HEK293 (cell line): ENCODE measurements at regions not wholly inside any gene's neighbourhood (a gene's known extent, or its start where the extent isn't known, plus 50 kb on each side); places are given as distances from the start of the nearest gene placed in this dataset.

Experiments used
- CTCF ChIA-PET: fragments of 350-600 bp; formaldehyde crosslinking; extraction: SDS; loops from one replicate; lab custom pipeline; 2021; ENCODE audit warnings: antibody characterized with exemption; lab: Yijun Ruan, JAX
- POLR2A ChIA-PET: fragments of 300-600 bp; formaldehyde crosslinking; extraction: SDS; loops from one replicate; lab custom pipeline; 2020; ENCODE audit warnings: antibody characterized with exemption, inconsistent platforms; lab: Yijun Ruan, JAX
- H3K27ac ChIP-seq: fragments of 200-500 bp; sonication (Bioruptor generic); 2 replicates; pipeline ENCODE4 v1.5.1; 2014; ENCODE audit warnings: low read depth, low read length, control low read depth, inconsistent platforms; ENCODE audit errors: extremely low read depth
- H3K36me3 ChIP-seq, 2 experiments: fragments of 200-500 bp in 1 of 2; sonication (Bioruptor generic) in 1 of 2; 1 replicate in 1 of 2; 2 replicates in 1 of 2; pipeline ENCODE4 v1.5.1; 2014 to 2017; ENCODE audit warnings: inconsistent platforms in 2 of 2, low read length in 2 of 2; ENCODE audit not compliant: control insufficient read depth in 2 of 2, insufficient read depth in 1 of 2
- H3K4me1 ChIP-seq: fragments of 200-500 bp; sonication (Bioruptor generic); 2 replicates; pipeline ENCODE4 v1.5.1; 2014; ENCODE audit warnings: mild to moderate bottlenecking, low read length, inconsistent platforms; ENCODE audit not compliant: control insufficient read depth, insufficient read depth
- H3K4me3 ChIP-seq: 2 replicates; pipeline ENCODE4 v1.5.1; 2011; ENCODE audit warnings: low read depth, mild to moderate bottlenecking, control low read depth, low read length, moderate library complexity
- H3K9me3 ChIP-seq: fragments of 200-500 bp; sonication (Bioruptor generic); 2 replicates; pipeline ENCODE4 v1.5.1; 2014; ENCODE audit warnings: low read depth, low read length, inconsistent platforms; ENCODE audit not compliant: control insufficient read depth, insufficient read depth
- EGR2 ChIP-seq: fragments of 450-650 bp; formaldehyde crosslinking; IDR thresholded peaks from 2 replicates; pipeline ENCODE4 v1.5.1; 2016; ENCODE audit warnings: low read depth, missing biosample characterization, missing genetic modification characterization
- GLIS1 ChIP-seq: fragments of 450-650 bp; formaldehyde crosslinking; IDR thresholded peaks from 2 replicates; pipeline ENCODE4 v1.5.1; 2016; ENCODE audit warnings: missing biosample characterization, missing genetic modification characterization
- KLF1 ChIP-seq: fragments of 450-650 bp; formaldehyde crosslinking; IDR thresholded peaks from 2 replicates; pipeline ENCODE4 v1.5.1; 2016; ENCODE audit warnings: missing biosample characterization, missing genetic modification characterization
- KLF16 ChIP-seq: fragments of 450-650 bp; formaldehyde crosslinking; IDR thresholded peaks from 2 replicates; pipeline ENCODE4 v1.5.1; 2017; ENCODE audit warnings: missing biosample characterization, missing genetic modification characterization
- MZF1 ChIP-seq: fragments of 450-650 bp; formaldehyde crosslinking; IDR thresholded peaks from 2 replicates; pipeline ENCODE4 v1.5.1; 2017; ENCODE audit warnings: missing biosample characterization, missing genetic modification characterization, borderline replicate concordance
- TRIM28 ChIP-seq: IDR thresholded peaks from 2 replicates; pipeline ENCODE4 v1.6.1; 2011; ENCODE audit warnings: low read length, control low read depth, borderline replicate concordance
- ZFP37 ChIP-seq: fragments of 450-650 bp; formaldehyde crosslinking; IDR thresholded peaks from 2 replicates; pipeline ENCODE4 v1.5.1; 2016; ENCODE audit warnings: missing biosample characterization, missing genetic modification characterization
- ZFP69B ChIP-seq: fragments of 450-650 bp; formaldehyde crosslinking; IDR thresholded peaks from 2 replicates; pipeline ENCODE4 v1.5.1; 2016; ENCODE audit warnings: missing biosample characterization, missing genetic modification characterization
- ZNF211 ChIP-seq: fragments of 450-650 bp; formaldehyde crosslinking; IDR thresholded peaks from 2 replicates; pipeline ENCODE4 v1.5.1; 2016; ENCODE audit warnings: low read depth, missing biosample characterization, missing genetic modification characterization
- ZNF335 ChIP-seq: fragments of 450-650 bp; formaldehyde crosslinking; conservative IDR thresholded peaks from 2 replicates; pipeline ENCODE4 v1.5.1; 2016; ENCODE audit warnings: missing biosample characterization, missing genetic modification characterization
- ZNF341 ChIP-seq: fragments of 450-650 bp; formaldehyde crosslinking; IDR thresholded peaks from 2 replicates; pipeline ENCODE4; 2016; ENCODE audit warnings: low read depth, missing biosample characterization, missing genetic modification characterization
- ZNF394 ChIP-seq: fragments of 450-650 bp; formaldehyde crosslinking; IDR thresholded peaks from 2 replicates; pipeline ENCODE4 v1.5.1; 2016; ENCODE audit warnings: missing biosample characterization, missing genetic modification characterization, mild to moderate bottlenecking, moderate library complexity, borderline replicate concordance
- ZNF670 ChIP-seq: fragments of 450-650 bp; formaldehyde crosslinking; IDR thresholded peaks from 2 replicates; pipeline ENCODE4 v1.5.1; 2016; ENCODE audit warnings: missing biosample characterization, missing genetic modification characterization, low read depth
- ZNF843 ChIP-seq: fragments of 450-650 bp; formaldehyde crosslinking; IDR thresholded peaks from 2 replicates; pipeline ENCODE4 v1.5.1; 2016; ENCODE audit warnings: missing biosample characterization, missing genetic modification characterization
- TF ChIP-seq, protein P1 (sequence below): fragments of 450-650 bp; formaldehyde crosslinking; IDR thresholded peaks from 2 replicates; pipeline ENCODE4 v1.5.1; 2016; ENCODE audit warnings: missing biosample characterization, missing genetic modification characterization, borderline replicate concordance
- TF ChIP-seq, protein P2 (sequence below): fragments of 450-650 bp; formaldehyde crosslinking; IDR thresholded peaks from 2 replicates; pipeline ENCODE4 v1.5.1; 2016; ENCODE audit warnings: missing biosample characterization, missing genetic modification characterization
- TF ChIP-seq, protein P3 (sequence below): fragments of 450-650 bp; formaldehyde crosslinking; IDR thresholded peaks from 2 replicates; pipeline ENCODE4 v1.5.1; 2016; ENCODE audit warnings: missing biosample characterization, missing genetic modification characterization
- TF ChIP-seq, protein P4 (sequence below): fragments of 450-650 bp; formaldehyde crosslinking; IDR thresholded peaks from 2 replicates; pipeline ENCODE4 v1.5.1; 2016; ENCODE audit warnings: missing biosample characterization, missing genetic modification characterization

DNA sequence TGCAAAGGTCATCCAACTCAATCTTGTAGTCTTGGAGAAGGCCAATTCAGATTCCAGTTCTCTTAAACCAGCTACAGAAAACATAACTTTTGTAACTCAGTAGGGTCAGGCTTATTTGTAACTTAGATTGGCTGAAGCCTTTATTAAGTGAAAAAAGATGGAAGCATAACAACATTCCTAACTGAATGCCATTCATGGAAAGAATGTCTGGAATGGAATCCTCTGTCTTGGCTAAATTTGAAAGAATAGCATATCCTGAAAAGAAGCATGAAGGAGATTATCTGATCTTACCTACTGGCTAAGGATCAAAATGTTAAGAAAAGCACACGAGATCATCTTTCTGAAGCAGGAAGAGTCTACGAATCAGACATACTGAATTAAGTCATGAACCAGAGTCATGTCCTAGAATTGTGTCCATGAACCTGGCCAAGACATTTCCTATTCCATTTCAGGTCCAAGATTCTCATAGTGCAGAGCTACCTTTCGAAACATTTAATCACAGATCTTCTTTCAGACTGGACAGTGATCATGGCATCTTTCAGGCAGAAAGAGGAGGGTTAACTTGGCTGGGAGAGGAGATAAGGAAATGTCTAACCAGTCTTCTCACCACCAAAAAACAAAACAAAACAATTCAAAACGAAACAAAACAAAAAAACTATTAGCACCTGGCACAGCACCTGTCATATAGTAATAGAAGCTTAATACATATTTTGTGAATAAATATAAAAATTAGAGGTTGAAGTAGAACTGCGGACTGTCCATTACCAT, 75.6 kb downstream of the XCL2 start:
- Histone ChIP-seq H3K4me1 (peaks cover 16% of the 10 kb centered on the region), H3K27ac (no peak overlapping the region), H3K9me3 (no peaks in the 10 kb centered on the region), H3K36me3 (no peaks in the 10 kb centered on the region), H3K4me3 (no peak overlapping the region)
- TF ChIP-seq, protein P1, sequence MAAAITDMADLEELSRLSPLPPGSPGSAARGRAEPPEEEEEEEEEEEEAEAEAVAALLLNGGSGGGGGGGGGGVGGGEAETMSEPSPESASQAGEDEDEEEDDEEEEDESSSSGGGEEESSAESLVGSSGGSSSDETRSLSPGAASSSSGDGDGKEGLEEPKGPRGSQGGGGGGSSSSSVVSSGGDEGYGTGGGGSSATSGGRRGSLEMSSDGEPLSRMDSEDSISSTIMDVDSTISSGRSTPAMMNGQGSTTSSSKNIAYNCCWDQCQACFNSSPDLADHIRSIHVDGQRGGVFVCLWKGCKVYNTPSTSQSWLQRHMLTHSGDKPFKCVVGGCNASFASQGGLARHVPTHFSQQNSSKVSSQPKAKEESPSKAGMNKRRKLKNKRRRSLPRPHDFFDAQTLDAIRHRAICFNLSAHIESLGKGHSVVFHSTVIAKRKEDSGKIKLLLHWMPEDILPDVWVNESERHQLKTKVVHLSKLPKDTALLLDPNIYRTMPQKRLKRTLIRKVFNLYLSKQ (tag by site-specific recombination), result no peak
- ChIA-PET CTCF (interaction anchor here (0.9 to 2.2 kb wide), 3 partner anchors 15 to 126 kb away, joined by 3 to 9 read pairs (median 3); no protein-coding TSS in a partner anchor), POLR2A (no interaction called here)

DNA sequence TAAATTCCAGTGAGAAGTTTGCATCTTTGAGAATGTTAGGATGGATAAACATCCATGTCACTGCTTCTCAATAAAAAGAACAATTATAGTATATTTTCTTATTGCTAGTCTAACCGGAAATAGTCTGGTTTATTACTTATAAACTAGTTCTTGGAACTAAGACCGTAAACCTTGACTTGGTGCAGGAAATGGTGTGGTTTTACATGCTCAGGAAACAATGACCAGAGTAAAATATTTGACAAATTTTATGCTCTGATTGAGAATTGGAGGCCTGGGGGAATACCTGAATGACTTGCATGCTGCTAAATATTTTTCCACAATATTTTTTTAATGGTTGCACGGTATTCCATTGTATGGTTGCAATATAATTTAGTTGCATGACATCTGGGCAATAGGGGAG, 76.3 kb downstream of the XCL2 start:
- Histone ChIP-seq H3K4me3 (no peak overlapping the region), H3K36me3 (no peaks in the 10 kb centered on the region), H3K9me3 (no peaks in the 10 kb centered on the region), H3K27ac (no peak overlapping the region), H3K4me1 (peaks cover 16% of the 10 kb centered on the region)
- CTCF ChIA-PET, result interaction anchor here (1.1 to 2.2 kb wide), 2 partner anchors 14 to 125 kb away, joined by 3 to 9 read pairs; no protein-coding TSS in a partner anchor
- POLR2A ChIA-PET, result no interaction called here
- TF ChIP-seq, protein P2, sequence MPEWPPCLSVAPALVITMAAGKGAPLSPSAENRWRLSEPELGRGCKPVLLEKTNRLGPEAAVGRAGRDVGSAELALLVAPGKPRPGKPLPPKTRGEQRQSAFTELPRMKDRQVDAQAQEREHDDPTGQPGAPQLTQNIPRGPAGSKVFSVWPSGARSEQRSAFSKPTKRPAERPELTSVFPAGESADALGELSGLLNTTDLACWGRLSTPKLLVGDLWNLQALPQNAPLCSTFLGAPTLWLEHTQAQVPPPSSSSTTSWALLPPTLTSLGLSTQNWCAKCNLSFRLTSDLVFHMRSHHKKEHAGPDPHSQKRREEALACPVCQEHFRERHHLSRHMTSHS (tag by site-specific recombination), result no peak
- no peak for TF ChIP-seq ZNF394 (tag by site-specific recombination)

DNA sequence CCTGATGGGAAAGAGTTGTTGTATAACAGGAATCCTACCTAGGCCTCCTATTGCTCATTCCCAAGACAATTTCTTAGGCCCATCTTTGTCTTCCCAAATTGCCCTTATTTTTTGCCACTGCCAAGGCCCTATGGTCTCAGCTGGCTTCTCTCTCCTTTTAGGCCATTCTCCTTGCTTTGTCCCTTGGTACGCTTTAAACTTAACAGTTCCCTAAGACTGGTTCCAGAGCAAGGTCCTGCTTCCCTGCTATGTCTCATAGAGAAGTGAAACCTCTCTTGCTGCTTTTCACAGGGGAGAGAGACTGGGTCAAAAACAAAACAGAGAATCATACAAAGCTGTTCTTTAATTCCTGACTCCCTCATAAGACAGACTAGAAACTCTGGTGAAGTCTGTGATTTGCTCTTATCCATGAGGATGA, 77.1 kb downstream of the XCL2 start:
- CTCF ChIA-PET, result interaction anchor here (2.4 kb wide), 1 partner anchor 12 kb away, joined by 6 read pairs; no protein-coding TSS in a partner anchor

DNA sequence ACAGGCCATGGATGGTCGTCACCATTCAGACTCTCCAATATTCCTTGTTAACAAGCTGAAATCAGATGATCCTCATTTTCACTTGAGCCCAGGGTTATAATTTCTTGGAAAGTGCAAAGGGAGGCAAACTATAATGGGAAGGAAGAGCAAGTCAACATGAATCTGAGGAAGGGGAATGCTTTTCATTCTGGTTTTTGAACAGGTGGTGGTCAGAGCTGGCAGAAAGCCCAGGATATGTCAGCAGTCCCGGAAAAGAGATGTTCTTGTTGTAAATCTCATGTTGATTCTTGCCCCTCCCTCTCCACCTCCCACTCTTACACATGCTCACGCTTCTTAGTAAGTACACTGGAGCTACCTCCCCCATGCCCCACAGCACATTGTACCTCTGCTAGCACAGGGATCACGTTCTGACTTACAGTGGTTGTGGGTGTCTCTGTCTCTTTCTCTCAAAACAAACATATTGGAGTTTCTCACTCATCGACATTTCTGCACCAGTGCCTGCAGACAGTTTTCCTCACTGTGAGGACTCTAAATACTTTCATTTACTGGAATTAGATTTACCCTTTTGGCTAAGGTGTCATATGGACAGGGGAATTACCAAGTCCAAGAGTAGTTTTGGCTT, 77.6 kb downstream of the XCL2 start:
- Histone ChIP-seq H3K36me3 (no peaks in the 10 kb centered on the region), H3K9me3 (no peaks in the 10 kb centered on the region), H3K27ac (no peak overlapping the region; the same call in 1 of the 2 replicates), H3K4me1 (peaks cover 16% of the 10 kb centered on the region), H3K4me3 (no peak overlapping the region)
- CTCF ChIA-PET, result interaction anchor here (0.7 to 2.4 kb wide), 2 partner anchors 11 to 23 kb away, joined by 3 to 6 read pairs; no protein-coding TSS in a partner anchor
- POLR2A ChIA-PET, result interaction anchor here (0.7 kb wide), 1 partner anchor 28 kb away, joined by 3 read pairs; no protein-coding TSS in a partner anchor
- no peak for TF ChIP-seq ZFP69B (tag by site-specific recombination)
- no peak for TF ChIP-seq ZNF211 (tag by site-specific recombination)
- TF ChIP-seq EGR2, result peak; percentile 90
- peak; percentile 73 for TF ChIP-seq KLF1
- TF ChIP-seq ZNF341 (tag by site-specific recombination), result peak; percentile 60
- TF ChIP-seq KLF16 (tag by site-specific recombination), result peak; percentile 36; the same call in 1 of the 2 replicates
- peak; percentile 30; the same call in 1 of the 2 replicates for TF ChIP-seq ZFP37 (tag by site-specific recombination)
- TF ChIP-seq GLIS1 (tag by site-specific recombination), result peak; percentile 27; the same call in 1 of the 2 replicates
- TF ChIP-seq, protein P3, sequence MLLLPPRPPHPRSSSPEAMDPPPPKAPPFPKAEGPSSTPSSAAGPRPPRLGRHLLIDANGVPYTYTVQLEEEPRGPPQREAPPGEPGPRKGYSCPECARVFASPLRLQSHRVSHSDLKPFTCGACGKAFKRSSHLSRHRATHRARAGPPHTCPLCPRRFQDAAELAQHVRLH (tag by site-specific recombination), result 0 out of 2 replicates have a peak, but pooled peaks have one; percentile 23
- peak; percentile 88 for TF ChIP-seq MZF1
- TF ChIP-seq ZNF843 (tag by site-specific recombination), result peak; percentile 59; the same call in 1 of the 2 replicates
- 0 out of 2 replicates have a peak, but pooled peaks have one; percentile 16 for TF ChIP-seq ZNF335
- peak; percentile 90; the same call in 1 of the 2 replicates for TF ChIP-seq TRIM28

More for the DNA sequence above, 77.1 kb downstream of the XCL2 start:
- Histone ChIP-seq H3K27ac (no peak overlapping the region), H3K36me3 (no peaks in the 10 kb centered on the region), H3K4me1 (peaks cover 16% of the 10 kb centered on the region), H3K9me3 (no peaks in the 10 kb centered on the region), H3K4me3 (no peak overlapping the region)
- no peak for TF ChIP-seq ZNF670
- TF ChIP-seq, protein P4, sequence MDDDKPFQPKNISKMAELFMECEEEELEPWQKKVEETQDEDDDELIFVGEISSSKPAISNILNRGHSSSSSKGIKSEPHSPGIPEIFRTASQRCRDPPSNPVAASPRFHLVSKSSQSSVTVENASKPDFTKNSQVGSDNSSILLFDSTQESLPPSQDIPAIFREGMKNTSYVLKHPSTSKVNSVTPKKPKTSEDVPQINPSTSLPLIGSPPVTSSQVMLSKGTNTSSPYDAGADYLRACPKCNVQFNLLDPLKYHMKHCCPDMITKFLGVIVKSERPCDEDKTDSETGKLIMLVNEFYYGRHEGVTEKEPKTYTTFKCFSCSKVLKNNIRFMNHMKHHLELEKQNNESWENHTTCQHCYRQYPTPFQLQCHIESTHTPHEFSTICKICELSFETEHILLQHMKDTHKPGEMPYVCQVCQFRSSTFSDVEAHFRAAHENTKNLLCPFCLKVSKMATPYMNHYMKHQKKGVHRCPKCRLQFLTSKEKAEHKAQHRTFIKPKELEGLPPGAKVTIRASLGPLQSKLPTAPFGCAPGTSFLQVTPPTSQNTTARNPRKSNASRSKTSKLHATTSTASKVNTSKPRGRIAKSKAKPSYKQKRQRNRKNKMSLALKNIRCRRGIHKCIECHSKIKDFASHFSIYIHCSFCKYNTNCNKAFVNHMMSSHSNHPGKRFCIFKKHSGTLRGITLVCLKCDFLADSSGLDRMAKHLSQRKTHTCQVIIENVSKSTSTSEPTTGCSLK (tag by site-specific recombination), result no peak
- POLR2A ChIA-PET, result no interaction called here
